K562 (cell line): ENCODE measurements at regions not wholly inside any gene's neighbourhood (a gene's known extent, or its start where the extent isn't known, plus 50 kb on each side); places are given as distances from the start of the nearest gene placed in this dataset.

Source experiments
- MTA1 ChIP-seq: fragments of 450-650 bp; IDR thresholded peaks from 2 replicates; pipeline ENCODE4 v1.6.1; 2017; ENCODE audit warnings: borderline replicate concordance
- NRF1 ChIP-seq, 2 experiments: fragments of 450-650 bp; IDR thresholded peaks in 1 of 2; conservative IDR thresholded peaks in 1 of 2; 2 replicates each; pipeline ENCODE4 v1.6.1; 2014; ENCODE audit warnings: mild to moderate bottlenecking in 2 of 2
- RBM15 ChIP-seq: fragments of 200-400 bp; formaldehyde crosslinking; IDR thresholded peaks from 2 replicates; pipeline ENCODE4 v1.6.1; 2018; ENCODE audit warnings: mild to moderate bottlenecking, low read length, moderate library complexity; ENCODE audit not compliant: insufficient read depth
- THRAP3 ChIP-seq: fragments of 450-650 bp; IDR thresholded peaks from 2 replicates; pipeline ENCODE4 v1.6.1; 2016; ENCODE audit warnings: mild to moderate bottlenecking, inconsistent platforms, borderline replicate concordance
- ZNF75A ChIP-seq: fragments of 450-650 bp; formaldehyde crosslinking; IDR thresholded peaks from 2 replicates; pipeline ENCODE4 v1.4.0; 2020; ENCODE audit warnings: mild to moderate bottlenecking
- TF ChIP-seq, protein P1 (sequence below): fragments of 450-650 bp; formaldehyde crosslinking; IDR thresholded peaks from 2 replicates; pipeline ENCODE4 v1.4.0; 2020; ENCODE audit warnings: mild to moderate bottlenecking
- TF ChIP-seq, protein P2 (sequence below), 3 experiments: IDR thresholded peaks in 2 of 3; conservative IDR thresholded peaks in 1 of 3; 2 replicates each; pipeline ENCODE4 v1.5.1; 2011 to 2012; ENCODE audit warnings: low read length in 3 of 3, mild to moderate bottlenecking in 3 of 3, control low read depth in 2 of 3, improper control_type of control experiment in 1 of 3, inconsistent platforms in 1 of 3, low read depth in 1 of 3, mixed read lengths in 1 of 3, moderate library complexity in 1 of 3; ENCODE audit not compliant: insufficient read depth in 2 of 3
- TF ChIP-seq, protein P3 (sequence below): fragments of 450-650 bp; formaldehyde crosslinking; IDR thresholded peaks from 2 replicates; pipeline ENCODE4 v1.4.0; 2020; ENCODE audit warnings: mild to moderate bottlenecking, moderate library complexity
- TF ChIP-seq, protein P4 (sequence below): IDR thresholded peaks from 3 replicates; pipeline ENCODE4 v1.6.1; 2011; ENCODE audit warnings: borderline replicate concordance, mild to moderate bottlenecking; ENCODE audit not compliant: insufficient read length, insufficient read depth

DNA sequence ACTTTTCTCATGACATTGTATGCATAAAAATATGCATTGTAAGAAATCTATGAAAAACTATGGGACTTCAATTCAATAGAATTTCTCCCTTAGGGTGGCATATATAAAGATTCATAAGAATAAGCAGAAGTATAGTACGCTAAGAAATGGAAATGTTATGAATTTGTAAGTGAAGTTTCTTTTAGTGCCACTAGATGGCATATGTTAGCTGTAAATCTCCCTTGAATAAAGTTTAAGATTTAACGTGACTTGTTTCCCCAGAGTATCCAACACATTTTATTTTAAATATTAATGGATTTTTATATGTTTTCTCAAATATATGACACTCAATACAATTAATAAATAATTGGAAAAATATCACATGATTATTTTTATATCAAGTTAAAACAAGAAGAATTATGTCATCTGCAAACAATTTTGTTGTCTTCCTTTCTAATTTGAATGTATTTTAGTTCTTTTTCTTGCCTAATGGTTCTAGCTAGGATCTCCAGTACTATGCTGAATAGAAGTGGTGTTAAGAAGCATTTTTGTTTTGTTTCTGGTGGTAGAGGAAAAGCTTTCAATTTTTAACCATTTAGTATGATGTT, 287.2 kb downstream of the HGF start (continued):
- TF ChIP-seq, protein P1, sequence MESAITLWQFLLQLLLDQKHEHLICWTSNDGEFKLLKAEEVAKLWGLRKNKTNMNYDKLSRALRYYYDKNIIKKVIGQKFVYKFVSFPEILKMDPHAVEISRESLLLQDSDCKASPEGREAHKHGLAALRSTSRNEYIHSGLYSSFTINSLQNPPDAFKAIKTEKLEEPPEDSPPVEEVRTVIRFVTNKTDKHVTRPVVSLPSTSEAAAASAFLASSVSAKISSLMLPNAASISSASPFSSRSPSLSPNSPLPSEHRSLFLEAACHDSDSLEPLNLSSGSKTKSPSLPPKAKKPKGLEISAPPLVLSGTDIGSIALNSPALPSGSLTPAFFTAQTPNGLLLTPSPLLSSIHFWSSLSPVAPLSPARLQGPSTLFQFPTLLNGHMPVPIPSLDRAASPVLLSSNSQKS = no peak
- TF ChIP-seq, protein P2, sequence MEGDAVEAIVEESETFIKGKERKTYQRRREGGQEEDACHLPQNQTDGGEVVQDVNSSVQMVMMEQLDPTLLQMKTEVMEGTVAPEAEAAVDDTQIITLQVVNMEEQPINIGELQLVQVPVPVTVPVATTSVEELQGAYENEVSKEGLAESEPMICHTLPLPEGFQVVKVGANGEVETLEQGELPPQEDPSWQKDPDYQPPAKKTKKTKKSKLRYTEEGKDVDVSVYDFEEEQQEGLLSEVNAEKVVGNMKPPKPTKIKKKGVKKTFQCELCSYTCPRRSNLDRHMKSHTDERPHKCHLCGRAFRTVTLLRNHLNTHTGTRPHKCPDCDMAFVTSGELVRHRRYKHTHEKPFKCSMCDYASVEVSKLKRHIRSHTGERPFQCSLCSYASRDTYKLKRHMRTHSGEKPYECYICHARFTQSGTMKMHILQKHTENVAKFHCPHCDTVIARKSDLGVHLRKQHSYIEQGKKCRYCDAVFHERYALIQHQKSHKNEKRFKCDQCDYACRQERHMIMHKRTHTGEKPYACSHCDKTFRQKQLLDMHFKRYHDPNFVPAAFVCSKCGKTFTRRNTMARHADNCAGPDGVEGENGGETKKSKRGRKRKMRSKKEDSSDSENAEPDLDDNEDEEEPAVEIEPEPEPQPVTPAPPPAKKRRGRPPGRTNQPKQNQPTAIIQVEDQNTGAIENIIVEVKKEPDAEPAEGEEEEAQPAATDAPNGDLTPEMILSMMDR (IDR thresholded peaks at IDR 0.05 in 2 of 3, conservative IDR thresholded peaks at IDR 0.05 in 1 of 3; ENCODE audit: insufficient read depth in 2 of 3, low read depth in 1 of 3, low read length in 3 of 3) = peak in 2 of 3 experiments; percentile 16 to 66; a peak in 3 of 6 replicates
- TF ChIP-seq RBM15 (no peak), ZNF75A (CRISPR knock-in tag) (no peak), NRF1 (conservative IDR thresholded peaks at IDR 0.05 in 1 of 2, IDR thresholded peaks at IDR 0.05 in 1 of 2) (no peak), MTA1 (no peak), THRAP3 (no peak)
- TF ChIP-seq, protein P3, sequence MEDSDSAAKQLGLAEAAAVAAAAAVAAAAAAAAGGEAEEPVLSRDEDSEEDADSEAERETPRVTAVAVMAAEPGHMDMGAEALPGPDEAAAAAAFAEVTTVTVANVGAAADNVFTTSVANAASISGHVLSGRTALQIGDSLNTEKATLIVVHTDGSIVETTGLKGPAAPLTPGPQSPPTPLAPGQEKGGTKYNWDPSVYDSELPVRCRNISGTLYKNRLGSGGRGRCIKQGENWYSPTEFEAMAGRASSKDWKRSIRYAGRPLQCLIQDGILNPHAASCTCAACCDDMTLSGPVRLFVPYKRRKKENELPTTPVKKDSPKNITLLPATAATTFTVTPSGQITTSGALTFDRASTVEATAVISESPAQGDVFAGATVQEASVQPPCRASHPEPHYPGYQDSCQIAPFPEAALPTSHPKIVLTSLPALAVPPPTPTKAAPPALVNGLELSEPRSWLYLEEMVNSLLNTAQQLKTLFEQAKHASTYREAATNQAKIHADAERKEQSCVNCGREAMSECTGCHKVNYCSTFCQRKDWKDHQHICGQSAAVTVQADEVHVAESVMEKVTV (CRISPR knock-in tag) = peak; percentile 39
- TF ChIP-seq, protein P4, sequence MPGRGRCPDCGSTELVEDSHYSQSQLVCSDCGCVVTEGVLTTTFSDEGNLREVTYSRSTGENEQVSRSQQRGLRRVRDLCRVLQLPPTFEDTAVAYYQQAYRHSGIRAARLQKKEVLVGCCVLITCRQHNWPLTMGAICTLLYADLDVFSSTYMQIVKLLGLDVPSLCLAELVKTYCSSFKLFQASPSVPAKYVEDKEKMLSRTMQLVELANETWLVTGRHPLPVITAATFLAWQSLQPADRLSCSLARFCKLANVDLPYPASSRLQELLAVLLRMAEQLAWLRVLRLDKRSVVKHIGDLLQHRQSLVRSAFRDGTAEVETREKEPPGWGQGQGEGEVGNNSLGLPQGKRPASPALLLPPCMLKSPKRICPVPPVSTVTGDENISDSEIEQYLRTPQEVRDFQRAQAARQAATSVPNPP = no peak
- TF ChIP-seq, all 486 proteins: peak for 4
